ENCODE measurements at regions not wholly inside any gene's neighbourhood (a gene's known extent, or its start where the extent isn't known, plus 50 kb on each side); places are given as distances from the start of the nearest gene placed in this dataset.
"Not testable (repeated sequence)": the region's sequence is repeated elsewhere in the genome, so short reads cannot be mapped to it uniquely, and the experiment has no call there.

- no peak overlapping the region for H3K27ac ChIP-seq (ENCODE audit: low read length)
These were observed 302.7 kb downstream of the SFMBT2 start for GRCh38 chr10:7108141-7108540.

GRCh38 chr10:7107285-7107684 is 303.5 kb downstream of the SFMBT2 start:
- Histone ChIP-seq H3K27ac (ENCODE audit: low read length) (no peak overlapping the region), H3K4me1 (ENCODE audit: control insufficient read depth in 1 of 2, extremely low read depth in 1 of 2, insufficient read depth in 2 of 2, low read length in 2 of 2) (no peaks in the 10 kb centered on the region), H3K4me3 (ENCODE audit: control insufficient read depth in 1 of 2, extremely low read depth in 1 of 2, low read length in 1 of 2) (no peak overlapping the region), H3K9me3 (no peaks in the 10 kb centered on the region), H3K36me3 (ENCODE audit: control insufficient read depth in 2 of 2, extremely low read depth in 1 of 2, insufficient read depth in 1 of 2, low read length in 1 of 2) (no peaks in the 10 kb centered on the region), H3K27me3 (replicated peaks in 1 of 2; ENCODE audit: control insufficient read depth in 2 of 2, extremely low read depth in 1 of 2, insufficient read depth in 2 of 2, low read length in 1 of 2) (no peaks in the 10 kb centered on the region)
- peaks cover 0 to 4% of the 10 kb centered on the region in 2 donors for H3K27me3 Mint-ChIP-seq
- H3K27ac Mint-ChIP-seq = no peak overlapping the region
- POLR2A ChIA-PET = no interaction called here
- DNase-seq = no peak
- H3K9me3 Mint-ChIP-seq = peaks cover 0 to 9% (median 3%) of the 10 kb centered on the region in 3 donors
- H3K4me1 Mint-ChIP-seq = peaks cover 0 to 4% (median 3%) of the 10 kb centered on the region in 3 donors
- no peaks in the 10 kb centered on the region for H3K36me3 Mint-ChIP-seq
- CTCF ChIA-PET = no interaction called here
- H3K4me3 Mint-ChIP-seq = no peak overlapping the region
- ATAC-seq (replicated peaks in 1 of 4) = no peak
- WGBS (ENCODE audit: insufficient coverage) = no CpG with 5 or more reads among the region's 5 CpGs

More at GRCh38 chr10:7108141-7108540, 302.7 kb downstream of the SFMBT2 start:
- H3K9me3 ChIP-seq = no peaks in the 10 kb centered on the region
- H3K4me1 ChIP-seq (ENCODE audit: control insufficient read depth in 1 of 2, extremely low read depth in 1 of 2, insufficient read depth in 2 of 2, low read length in 2 of 2) = no peaks in the 10 kb centered on the region
- no peak for DNase-seq
- peaks cover 0 to 4% of the 10 kb centered on the region in 2 donors for H3K27me3 Mint-ChIP-seq
- H3K4me3 ChIP-seq (ENCODE audit: control insufficient read depth in 1 of 2, extremely low read depth in 1 of 2, low read length in 1 of 2) = no peak overlapping the region
- WGBS (ENCODE audit: insufficient coverage) = no CpG with 5 or more reads among the region's 3 CpGs
- H3K4me3 Mint-ChIP-seq = no peak overlapping the region
- H3K36me3 Mint-ChIP-seq = no peaks in the 10 kb centered on the region
- H3K9me3 Mint-ChIP-seq = peaks cover 0 to 9% (median 3%) of the 10 kb centered on the region in 3 donors
- peaks cover 0 to 4% (median 3%) of the 10 kb centered on the region in 3 donors for H3K4me1 Mint-ChIP-seq
- no peaks in the 10 kb centered on the region for H3K27me3 ChIP-seq (replicated peaks in 1 of 2; ENCODE audit: control insufficient read depth in 2 of 2, extremely low read depth in 1 of 2, insufficient read depth in 2 of 2, low read length in 1 of 2)
- H3K36me3 ChIP-seq (ENCODE audit: control insufficient read depth in 2 of 2, extremely low read depth in 1 of 2, insufficient read depth in 1 of 2, low read length in 1 of 2) = no peaks in the 10 kb centered on the region
- no peak for ATAC-seq (replicated peaks in 1 of 4)
- CTCF ChIA-PET = no interaction called here
- no peak overlapping the region for H3K27ac Mint-ChIP-seq
- POLR2A ChIA-PET = no interaction called here

GRCh38 chr10:7104379-7104778 is 306.5 kb downstream of the SFMBT2 start:
- H3K27ac ChIP-seq (ENCODE audit: low read length); H3K27me3 ChIP-seq (replicated peaks in 1 of 2; ENCODE audit: control insufficient read depth in 2 of 2, extremely low read depth in 1 of 2, insufficient read depth in 2 of 2, low read length in 1 of 2); H3K9me3 Mint-ChIP-seq; H3K4me1 ChIP-seq (ENCODE audit: control insufficient read depth in 1 of 2, extremely low read depth in 1 of 2, insufficient read depth in 2 of 2, low read length in 2 of 2); DNase-seq; H3K9me3 ChIP-seq; ATAC-seq (replicated peaks in 1 of 4); H3K4me3 ChIP-seq (ENCODE audit: control insufficient read depth in 1 of 2, extremely low read depth in 1 of 2, low read length in 1 of 2); H3K27ac Mint-ChIP-seq; H3K36me3 Mint-ChIP-seq; H3K4me3 Mint-ChIP-seq; H3K27me3 Mint-ChIP-seq; POLR2A ChIA-PET; H3K36me3 ChIP-seq (ENCODE audit: control insufficient read depth in 2 of 2, extremely low read depth in 1 of 2, insufficient read depth in 1 of 2, low read length in 1 of 2); H3K4me1 Mint-ChIP-seq: not testable (repeated sequence)
- WGBS (ENCODE audit: insufficient coverage) = no CpG with 5 or more reads among the region's 1 CpG
- CTCF ChIA-PET = interaction anchor here in 1 of 2 donors (0.6 kb wide), 1 partner anchor 12 kb away, joined by 3 read pairs; no protein-coding TSS in a partner anchor

- ATAC-seq (replicated peaks in 1 of 4) = no peak
- Histone ChIP-seq H3K9me3 (no peaks in the 10 kb centered on the region), H3K27me3 (replicated peaks in 1 of 2; ENCODE audit: control insufficient read depth in 2 of 2, extremely low read depth in 1 of 2, insufficient read depth in 2 of 2, low read length in 1 of 2) (no peaks in the 10 kb centered on the region), H3K36me3 (ENCODE audit: control insufficient read depth in 2 of 2, extremely low read depth in 1 of 2, insufficient read depth in 1 of 2, low read length in 1 of 2) (no peaks in the 10 kb centered on the region), H3K27ac (ENCODE audit: low read length) (no peak overlapping the region), H3K4me3 (ENCODE audit: control insufficient read depth in 1 of 2, extremely low read depth in 1 of 2, low read length in 1 of 2) (no peak overlapping the region), H3K4me1 (ENCODE audit: control insufficient read depth in 1 of 2, extremely low read depth in 1 of 2, insufficient read depth in 2 of 2, low read length in 2 of 2) (no peaks in the 10 kb centered on the region)
- Mint-ChIP-seq H3K36me3 (no peaks in the 10 kb centered on the region), H3K4me3 (no peak overlapping the region), H3K27me3 (no peaks in the 10 kb centered on the region), H3K9me3 (peaks cover 0 to 5% (median 0%) of the 10 kb centered on the region in 3 donors), H3K27ac (no peak overlapping the region), H3K4me1 (peaks cover 0 to 4% (median 3%) of the 10 kb centered on the region in 3 donors)
- ChIA-PET CTCF (interaction anchor here in 1 of 2 donors (0.5 kb wide), 1 partner anchor 971 kb away, joined by 4 read pairs; no protein-coding TSS in a partner anchor), POLR2A (no interaction called here)
- WGBS (ENCODE audit: insufficient coverage) = 80% methylated on average over 2 of the region's 7 CpGs
- DNase-seq = no peak
These were observed 308.1 kb downstream of the SFMBT2 start for GRCh38 chr10:7102557-7103349.

- Mint-ChIP-seq H3K27me3 (no peaks in the 10 kb centered on the region), H3K4me3 (no peak overlapping the region), H3K27ac (no peak overlapping the region), H3K4me1 (peaks cover 0 to 4% (median under 1%) of the 10 kb centered on the region in 3 donors), H3K9me3 (peaks cover 0 to 5% (median 0%) of the 10 kb centered on the region in 3 donors), H3K36me3 (no peaks in the 10 kb centered on the region)
- ChIA-PET POLR2A (no interaction called here), CTCF (no interaction called here)
- WGBS (ENCODE audit: insufficient coverage) = no CpG with 5 or more reads among the region's 1 CpG
- Histone ChIP-seq H3K9me3 (no peaks in the 10 kb centered on the region), H3K27me3 (replicated peaks in 1 of 2; ENCODE audit: control insufficient read depth in 2 of 2, extremely low read depth in 1 of 2, insufficient read depth in 2 of 2, low read length in 1 of 2) (no peaks in the 10 kb centered on the region), H3K4me1 (ENCODE audit: control insufficient read depth in 1 of 2, extremely low read depth in 1 of 2, insufficient read depth in 2 of 2, low read length in 2 of 2) (no peaks in the 10 kb centered on the region), H3K27ac (ENCODE audit: low read length) (no peak overlapping the region), H3K36me3 (ENCODE audit: control insufficient read depth in 2 of 2, extremely low read depth in 1 of 2, insufficient read depth in 1 of 2, low read length in 1 of 2) (no peaks in the 10 kb centered on the region), H3K4me3 (ENCODE audit: control insufficient read depth in 1 of 2, extremely low read depth in 1 of 2, low read length in 1 of 2) (no peak overlapping the region)
- ATAC-seq (replicated peaks in 1 of 4) = no peak
- no peak for DNase-seq
These were observed 308.8 kb downstream of the SFMBT2 start for GRCh38 chr10:7102084-7102483.

- ATAC-seq (replicated peaks in 1 of 4) = no peak
- no CpG with 5 or more reads among the region's 5 CpGs for WGBS (ENCODE audit: insufficient coverage)
These were observed 309.4 kb downstream of the SFMBT2 start for GRCh38 chr10:7101451-7101850.

More at GRCh38 chr10:7101451-7101850, 309.4 kb downstream of the SFMBT2 start:
- ChIA-PET CTCF (interaction anchor here in 1 of 2 donors (0.6 kb wide), 1 partner anchor 308 kb away, joined by 5 read pairs; no protein-coding TSS in a partner anchor), POLR2A (no interaction called here)
- Mint-ChIP-seq H3K27ac (no peak overlapping the region), H3K9me3 (peaks cover 0 to 5% (median 0%) of the 10 kb centered on the region in 3 donors), H3K4me3 (no peak overlapping the region), H3K4me1 (peaks cover 0 to 4% (median 0%) of the 10 kb centered on the region in 3 donors), H3K27me3 (no peaks in the 10 kb centered on the region), H3K36me3 (no peaks in the 10 kb centered on the region)
- Histone ChIP-seq H3K9me3 (no peaks in the 10 kb centered on the region), H3K27ac (ENCODE audit: low read length) (no peak overlapping the region), H3K36me3 (ENCODE audit: control insufficient read depth in 2 of 2, extremely low read depth in 1 of 2, insufficient read depth in 1 of 2, low read length in 1 of 2) (no peaks in the 10 kb centered on the region), H3K4me1 (ENCODE audit: control insufficient read depth in 1 of 2, extremely low read depth in 1 of 2, insufficient read depth in 2 of 2, low read length in 2 of 2) (no peaks in the 10 kb centered on the region), H3K27me3 (replicated peaks in 1 of 2; ENCODE audit: control insufficient read depth in 2 of 2, extremely low read depth in 1 of 2, insufficient read depth in 2 of 2, low read length in 1 of 2) (no peaks in the 10 kb centered on the region), H3K4me3 (ENCODE audit: control insufficient read depth in 1 of 2, extremely low read depth in 1 of 2, low read length in 1 of 2) (no peak overlapping the region)
- DNase-seq = no peak

Data from T-cell (primary cell).